Ureter (tissue), 1 donor: ENCODE measurements at regions not wholly inside any gene's neighbourhood (a gene's known extent, or its start where the extent isn't known, plus 50 kb on each side); places are given as distances from the start of the nearest gene placed in this dataset.

ENCODE experiments used
- DNase-seq: peaks from one replicate; pipeline ENCODE4 v3.0.0-alpha.2; 2020; ENCODE audit warnings: low spot score
- donor health status: DM: yes; HTN: yes; CAD: no.

- DNase-seq, result no peak
Observed at GRCh38 chr15:61633951-61634350, 404.8 kb upstream of the RORA start.

- no peak for DNase-seq
Observed at GRCh38 chr15:61629269-61629668, 400.2 kb upstream of the RORA start.

- DNase-seq, result no peak
Observed at GRCh38 chr15:61624950-61625349, 395.8 kb upstream of the RORA start.

DNA sequence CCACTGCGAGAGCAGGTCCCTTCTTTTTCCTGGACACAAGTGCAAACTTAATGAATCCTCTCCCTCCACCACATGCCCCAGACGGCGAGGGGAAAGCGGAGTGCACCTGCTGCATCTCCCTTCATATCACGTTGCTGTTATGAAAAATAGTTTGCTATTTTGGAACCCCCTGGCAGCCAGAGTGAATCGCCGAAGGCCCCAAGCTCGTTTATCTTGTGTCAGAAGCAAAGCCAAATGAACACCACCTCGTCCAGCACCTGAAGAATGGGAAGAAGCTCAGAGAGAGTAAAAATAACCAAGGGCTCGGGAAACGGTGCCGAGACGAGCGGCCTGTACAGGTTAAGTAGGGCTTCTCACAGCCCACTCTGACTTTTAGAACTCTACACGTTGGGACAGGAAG lies 394.6 kb upstream of the RORA start:
- DNase-seq, result no peak

DNA sequence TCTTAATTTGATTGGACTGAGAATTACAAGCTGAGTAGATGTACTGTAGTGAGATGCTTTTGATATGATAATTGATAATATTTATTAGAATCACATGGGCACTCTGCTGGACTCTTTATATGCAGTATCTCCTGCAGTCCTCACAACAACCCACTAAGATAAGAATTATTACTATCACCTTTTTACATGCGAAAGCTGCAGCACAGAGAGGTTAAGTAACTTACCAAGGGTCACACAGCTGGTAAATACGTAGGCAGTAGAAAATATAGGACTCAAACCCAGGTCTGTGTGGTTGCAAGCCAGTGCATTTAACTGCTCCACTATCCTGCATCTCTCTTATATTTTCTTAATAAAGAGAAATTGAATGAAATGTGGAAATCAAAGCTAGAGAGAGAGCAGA lies 392.8 kb upstream of the RORA start:
- no peak for DNase-seq

- DNase-seq, result no peak
Observed at GRCh38 chr15:61621146-61621545, 392.0 kb upstream of the RORA start.

GRCh38 chr15:61620151-61620550 lies 391.0 kb upstream of the RORA start:
- no peak for DNase-seq

GRCh38 chr15:61613729-61614128 lies 384.6 kb upstream of the RORA start:
- no peak for DNase-seq

- DNase-seq, result no peak
Observed at GRCh38 chr15:61613138-61613537, 384.0 kb upstream of the RORA start.

GRCh38 chr15:61612111-61612510 lies 383.0 kb upstream of the RORA start:
- DNase-seq, result no peak

- DNase-seq, result no peak
Observed at GRCh38 chr15:61605343-61605742, 376.2 kb upstream of the RORA start.

DNA sequence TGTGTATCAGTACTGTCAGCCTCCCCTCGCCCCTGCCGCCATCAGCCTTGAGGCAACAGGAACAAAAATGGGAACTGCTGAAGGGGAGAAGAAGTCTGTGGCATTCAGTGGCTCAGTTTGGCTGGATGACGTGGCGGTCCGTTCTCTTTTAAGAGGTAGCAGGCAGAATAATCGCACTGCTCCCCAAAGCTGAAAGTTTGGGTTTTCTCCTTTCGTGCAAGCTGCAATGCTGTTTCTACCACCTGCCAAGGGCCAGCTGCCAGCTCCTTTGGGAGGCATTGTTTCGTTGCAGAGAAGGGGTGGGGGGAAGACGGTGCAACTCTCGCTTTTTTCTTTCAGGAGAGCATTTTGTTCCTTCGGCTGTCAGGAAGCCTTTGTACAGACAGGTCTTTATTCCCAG lies 369.6 kb upstream of the RORA start:
- no peak for DNase-seq

DNA sequence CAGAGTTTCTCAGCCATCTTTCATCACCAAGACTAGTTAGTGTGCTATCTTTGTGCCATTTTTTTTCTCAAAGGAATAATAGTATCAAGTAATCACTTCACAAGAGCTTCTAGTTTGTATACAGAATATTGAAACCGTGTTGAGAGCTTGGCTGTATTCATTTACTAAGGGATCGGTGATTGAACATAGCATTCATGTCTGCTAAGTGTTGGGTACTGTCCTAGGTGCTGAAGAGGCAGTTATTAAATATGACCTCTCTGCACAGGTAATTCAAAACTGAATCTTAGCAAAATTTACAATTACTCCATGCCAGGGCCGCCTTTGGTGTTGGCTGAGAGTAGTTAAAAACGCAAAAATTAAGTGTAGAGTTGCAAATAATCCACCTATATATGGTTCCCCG lies 355.3 kb upstream of the RORA start:
- no peak for DNase-seq

- DNase-seq, result no peak
Observed at GRCh38 chr15:61582092-61582491, 353.0 kb upstream of the RORA start.

DNA sequence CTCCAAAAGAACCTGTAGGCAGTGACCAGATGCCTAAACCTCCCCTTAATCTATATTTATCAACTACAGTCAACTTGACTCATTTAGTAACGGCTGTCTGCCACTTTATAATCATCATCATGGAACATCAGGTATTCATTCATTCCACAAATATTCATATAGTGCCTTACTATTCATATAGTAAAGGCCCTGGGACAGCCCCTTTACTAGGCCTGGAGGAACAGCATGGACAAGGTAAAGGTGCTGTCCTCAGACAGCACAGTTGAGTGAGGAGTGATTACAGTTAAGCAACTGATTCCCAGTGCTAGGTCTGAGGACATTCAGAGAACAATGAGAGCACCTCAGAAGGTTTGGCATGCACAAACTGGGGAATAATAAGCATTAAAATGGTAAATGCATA lies 346.5 kb upstream of the RORA start:
- DNase-seq, result no peak

- DNase-seq, result no peak
Observed at GRCh38 chr15:61571026-61571425, 341.9 kb upstream of the RORA start.

DNA sequence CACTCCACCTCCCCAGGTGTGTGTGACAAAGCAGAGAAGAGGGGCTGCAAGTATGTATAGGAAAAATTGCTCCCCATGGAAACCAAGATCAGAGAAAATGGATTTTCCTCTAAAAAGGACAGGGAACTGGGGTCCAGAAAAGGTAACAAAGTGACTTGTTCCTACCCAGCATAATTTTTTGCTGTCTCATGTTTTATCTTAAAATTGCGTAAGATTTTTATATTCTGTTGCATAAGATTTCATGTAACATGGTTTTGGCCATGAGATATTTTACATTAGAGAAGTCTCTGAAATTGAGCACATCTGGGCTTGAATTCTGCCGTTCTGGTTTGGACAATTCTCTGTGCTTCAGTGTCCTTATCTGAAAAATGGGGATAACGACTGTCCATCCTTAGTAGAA lies 335.7 kb upstream of the RORA start:
- DNase-seq, result no peak

DNA sequence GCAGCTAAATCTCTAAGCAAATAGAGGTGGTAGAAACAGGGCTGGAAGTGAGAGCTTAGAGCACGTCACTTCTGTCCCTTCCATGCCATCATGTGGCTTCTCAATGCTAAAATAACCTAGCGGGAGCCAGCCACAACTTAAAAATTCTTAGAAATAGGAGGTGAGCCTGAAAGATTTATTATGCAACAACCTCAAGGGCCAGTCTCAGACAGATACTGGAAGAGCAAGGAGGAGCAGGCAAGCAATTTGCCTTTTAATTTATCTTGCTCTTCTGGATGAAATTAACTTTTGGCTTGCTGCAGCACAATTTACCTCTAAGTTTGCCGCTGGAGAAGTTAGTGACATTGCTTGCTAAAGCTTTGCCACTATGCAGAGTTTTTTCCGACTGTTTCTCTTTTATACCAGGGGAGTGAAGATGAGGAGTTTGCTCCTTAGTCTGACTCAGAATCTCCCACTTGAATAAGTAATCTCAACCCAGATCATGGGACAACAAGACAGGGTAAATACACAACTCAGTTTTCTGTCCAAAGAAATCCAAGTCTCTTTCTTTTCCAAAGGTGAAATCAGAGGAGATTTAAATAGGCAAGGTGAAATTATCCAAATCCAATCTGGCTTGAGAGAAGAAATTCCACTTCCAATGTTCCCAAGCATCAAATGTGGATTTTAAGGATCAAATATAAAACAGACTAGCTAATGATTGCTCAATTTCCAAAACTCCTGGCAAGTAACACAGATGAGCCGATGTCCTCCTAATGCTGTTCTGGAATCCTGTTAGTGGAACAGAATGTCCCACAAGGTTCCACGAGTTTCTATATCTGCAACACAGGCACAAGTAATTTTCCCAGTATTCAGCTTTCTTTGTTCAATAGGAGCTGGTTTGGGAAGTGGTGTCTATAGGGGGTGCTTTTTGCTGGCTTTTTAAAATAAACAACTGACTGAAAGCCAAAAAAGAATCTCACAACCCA lies 329.4 kb upstream of the RORA start:
- no peak for DNase-seq

DNA sequence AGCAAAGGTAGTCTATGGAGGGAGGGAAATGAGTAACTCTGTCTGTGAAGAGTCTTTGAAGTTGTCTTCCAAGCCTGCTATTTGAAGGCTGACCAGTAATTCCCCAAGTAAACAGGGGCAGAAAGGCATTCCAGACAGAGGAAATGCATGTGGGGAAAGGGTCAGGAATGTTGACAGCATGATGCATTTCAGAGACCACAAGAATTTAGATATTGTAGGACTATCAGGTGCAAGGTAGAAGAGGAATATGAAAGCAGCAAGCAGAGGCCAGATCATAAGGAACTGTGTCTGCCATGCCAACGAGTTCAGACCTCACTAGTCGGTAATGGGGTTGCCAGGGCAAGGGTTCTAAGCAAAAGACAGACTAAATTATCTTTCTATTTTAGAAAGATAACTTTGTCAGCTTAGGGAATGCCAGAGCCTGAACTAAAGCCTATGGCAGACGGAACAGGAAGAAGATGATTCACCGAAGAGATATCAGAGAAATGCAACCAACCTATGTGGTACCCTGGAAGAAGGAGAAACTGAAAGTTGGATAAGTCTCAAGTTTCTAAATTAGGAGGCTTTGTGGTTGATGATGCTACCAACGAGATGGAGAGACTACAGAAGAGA lies 327.0 kb upstream of the RORA start:
- no peak for DNase-seq

DNA sequence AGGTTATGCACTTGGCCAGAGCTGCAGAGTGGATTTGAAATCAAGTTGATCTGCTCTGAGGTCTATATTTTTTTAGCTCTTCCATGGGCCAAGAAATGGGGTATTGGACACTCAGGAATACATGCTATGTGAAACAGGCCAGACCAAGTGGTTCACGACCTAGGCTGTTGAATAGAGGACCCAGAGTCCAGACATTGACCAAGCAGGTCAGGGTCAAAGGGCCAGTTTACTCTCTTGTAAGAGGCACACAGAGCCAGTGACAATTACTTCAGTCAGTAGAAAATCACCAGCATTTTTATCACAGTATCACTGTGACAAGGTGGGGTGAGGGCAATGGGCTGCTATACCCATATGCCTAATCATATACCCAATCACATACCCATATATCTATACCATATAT lies 320.6 kb upstream of the RORA start:
- DNase-seq, result no peak

- no peak for DNase-seq
Observed at GRCh38 chr15:61545763-61546162, 316.7 kb upstream of the RORA start.

DNA sequence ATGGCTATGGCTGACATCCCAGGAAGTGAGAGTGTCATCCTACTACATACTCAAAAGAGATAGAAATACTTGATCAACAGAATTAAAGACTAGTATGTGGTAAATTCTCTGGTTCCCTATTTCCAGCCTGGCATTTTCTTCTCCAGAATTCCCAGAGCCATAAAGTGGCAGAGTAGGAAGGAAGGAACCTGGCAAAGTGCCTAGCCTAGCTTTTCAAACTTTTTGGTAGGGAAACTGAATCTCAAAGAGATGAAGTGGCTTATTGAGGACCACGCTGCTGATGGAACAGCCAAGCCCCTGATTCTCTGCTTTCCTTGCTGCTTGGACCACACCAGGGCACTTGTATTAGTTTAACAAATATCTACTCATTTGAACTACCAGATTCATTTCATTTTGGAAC lies 312.4 kb upstream of the RORA start:
- no peak for DNase-seq

- no peak for DNase-seq
Observed at GRCh38 chr15:61537337-61537736, 308.2 kb upstream of the RORA start.
